PFSK-1 (cell line): ENCODE measurements at regions not wholly inside any gene's neighbourhood (a gene's known extent, or its start where the extent isn't known, plus 50 kb on each side); places are given as distances from the start of the nearest gene placed in this dataset.

Experiments used
- FOXP2 ChIP-seq: optimal IDR thresholded peaks from 2 replicates; pipeline ENCODE3; 2011; ENCODE audit warnings: borderline replicate concordance, control low read depth, inconsistent platforms; ENCODE audit not compliant: insufficient read depth; ENCODE audit errors: extremely low read length, extremely low read depth
- POLR2AphosphoS5 ChIP-seq: IDR thresholded peaks from 2 replicates; pipeline ENCODE4 v1.6.1; 2012; ENCODE audit warnings: low read depth, mild to moderate bottlenecking, control low read depth, low read length, moderate library complexity
- REST ChIP-seq, 2 experiments: IDR thresholded peaks; 2 replicates each; pipeline versions ENCODE4 v1.6.1 to v1.8.0; 2011 to 2012; ENCODE audit warnings: low read depth in 2 of 2, low read length in 2 of 2, control low read depth in 1 of 2, inconsistent platforms in 1 of 2, mild to moderate bottlenecking in 1 of 2, moderate library complexity in 1 of 2; ENCODE audit not compliant: insufficient read depth in 1 of 2
- SIN3A ChIP-seq: IDR thresholded peaks from 2 replicates; pipeline ENCODE4 v1.6.1; 2012; ENCODE audit warnings: mild to moderate bottlenecking, low read length, moderate library complexity, borderline replicate concordance; ENCODE audit not compliant: insufficient read depth
- TAF1 ChIP-seq: IDR thresholded peaks from 2 replicates; pipeline ENCODE4 v1.6.1; 2012; ENCODE audit warnings: low read length, control low read depth, borderline replicate concordance; ENCODE audit not compliant: insufficient read depth

GRCh38 chr2:129067953-129068352, 749.3 kb upstream of the HS6ST1 start:
- TF ChIP-seq POLR2AphosphoS5, result no peak
- no peak for TF ChIP-seq REST (IDR thresholded peaks at IDR 0.05; ENCODE audit: insufficient read depth in 1 of 2, low read depth in 2 of 2, low read length in 2 of 2)
- no peak for TF ChIP-seq SIN3A
- TF ChIP-seq TAF1, result no peak
- no peak for TF ChIP-seq FOXP2

- TF ChIP-seq POLR2AphosphoS5, result no peak
- TF ChIP-seq FOXP2, result no peak
- TF ChIP-seq SIN3A, result no peak
- TF ChIP-seq REST (IDR thresholded peaks at IDR 0.05; ENCODE audit: insufficient read depth in 1 of 2, low read depth in 2 of 2, low read length in 2 of 2), result no peak
- no peak for TF ChIP-seq TAF1
Measured at GRCh38 chr2:129068543-129068942, 749.9 kb upstream of the HS6ST1 start.

GRCh38 chr2:129069875-129070594, 751.4 kb upstream of the HS6ST1 start:
- TF ChIP-seq FOXP2 (no peak), REST (IDR thresholded peaks at IDR 0.05; ENCODE audit: insufficient read depth in 1 of 2, low read depth in 2 of 2, low read length in 2 of 2) (no peak), TAF1 (no peak), SIN3A (no peak), POLR2AphosphoS5 (no peak)

DNA sequence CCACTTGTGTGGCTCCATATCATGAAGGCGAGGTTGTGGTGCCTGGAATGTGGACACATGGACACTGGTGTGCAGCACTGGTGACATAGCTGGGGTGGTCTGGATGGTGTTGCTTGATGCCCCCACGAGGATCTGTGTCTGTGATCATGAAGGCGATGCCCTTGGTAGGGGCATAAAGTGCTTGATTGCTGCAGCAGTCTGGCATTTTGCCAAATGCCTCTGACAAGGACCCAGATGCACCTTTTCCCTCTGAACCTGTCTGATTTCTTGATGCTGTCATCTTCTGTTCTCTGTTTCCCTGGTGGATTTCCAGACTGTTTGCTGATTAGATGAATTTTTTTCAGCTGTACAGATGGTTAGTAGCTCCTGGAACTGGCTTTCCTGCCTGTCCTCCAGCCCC, 752.0 kb upstream of the HS6ST1 start:
- TF ChIP-seq TAF1 (no peak), REST (IDR thresholded peaks at IDR 0.05; ENCODE audit: insufficient read depth in 1 of 2, low read depth in 2 of 2, low read length in 2 of 2) (no peak)

DNA sequence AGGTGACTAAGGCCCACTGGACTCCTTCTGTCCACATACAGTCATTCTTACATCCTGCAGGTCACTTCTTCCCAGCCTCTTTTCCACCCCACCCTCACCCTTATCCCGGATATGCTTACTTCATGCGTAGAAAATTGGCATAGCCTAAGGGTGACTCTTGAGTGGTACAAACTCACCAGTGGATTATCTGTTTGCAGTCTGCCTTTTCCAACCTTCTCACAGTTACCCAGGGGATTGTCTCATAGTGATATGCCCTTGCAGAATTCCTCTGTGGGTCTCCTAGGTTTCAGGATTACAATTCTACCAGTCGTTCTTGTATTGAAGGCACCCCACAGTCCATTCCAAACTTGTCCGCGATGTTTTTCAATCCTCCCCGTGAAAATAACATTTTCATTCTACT, 752.9 kb upstream of the HS6ST1 start:
- no peak for TF ChIP-seq POLR2AphosphoS5
